ENCODE measurements at regions not wholly inside any gene's neighbourhood (a gene's known extent, or its start where the extent isn't known, plus 50 kb on each side); places are given as distances from the start of the nearest gene placed in this dataset.

DNA sequence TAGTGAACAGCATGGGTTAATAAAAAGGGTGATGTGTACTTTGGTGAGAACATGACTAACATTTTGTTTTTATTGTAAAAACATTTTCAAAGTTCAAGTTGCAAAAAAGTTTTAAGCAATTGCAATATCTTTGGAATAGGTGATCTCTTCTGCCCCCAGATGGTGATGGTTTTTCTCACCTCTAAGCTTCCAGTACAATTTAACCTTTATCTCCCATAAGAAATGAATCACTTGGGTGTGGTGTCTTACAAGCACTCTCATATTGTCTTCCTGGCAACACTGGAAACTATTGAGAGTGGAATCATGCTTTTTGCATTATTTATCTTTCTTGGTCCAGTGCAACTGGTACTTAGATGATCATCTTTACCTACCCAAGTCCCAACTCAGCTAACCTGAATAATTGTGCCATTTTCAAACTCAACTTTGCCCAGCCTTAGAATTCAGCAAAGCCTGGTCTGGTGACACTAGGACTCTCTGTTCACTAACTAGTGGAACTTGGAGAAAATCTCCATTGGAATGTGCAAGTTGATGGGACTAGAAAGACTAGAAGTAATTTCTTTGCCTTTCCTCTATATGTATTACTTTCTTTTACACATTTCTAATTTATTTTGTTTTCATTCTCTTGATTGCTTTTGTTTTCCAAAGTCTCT, 964.7 kb upstream of the ZEB2 start:
- TF ChIP-seq REST (IDR thresholded peaks at IDR 0.05; ENCODE audit: insufficient read depth in 1 of 2, low read depth in 2 of 2, low read length in 1 of 2) (no peak), POLR2AphosphoS5 (IDR thresholded peaks at IDR 0.05; ENCODE audit: low read depth, low read length) (no peak), TCF7L2 (IDR thresholded peaks at IDR 0.05; ENCODE audit: low read depth, low read length) (no peak)
- TF ChIP-seq, protein P1, sequence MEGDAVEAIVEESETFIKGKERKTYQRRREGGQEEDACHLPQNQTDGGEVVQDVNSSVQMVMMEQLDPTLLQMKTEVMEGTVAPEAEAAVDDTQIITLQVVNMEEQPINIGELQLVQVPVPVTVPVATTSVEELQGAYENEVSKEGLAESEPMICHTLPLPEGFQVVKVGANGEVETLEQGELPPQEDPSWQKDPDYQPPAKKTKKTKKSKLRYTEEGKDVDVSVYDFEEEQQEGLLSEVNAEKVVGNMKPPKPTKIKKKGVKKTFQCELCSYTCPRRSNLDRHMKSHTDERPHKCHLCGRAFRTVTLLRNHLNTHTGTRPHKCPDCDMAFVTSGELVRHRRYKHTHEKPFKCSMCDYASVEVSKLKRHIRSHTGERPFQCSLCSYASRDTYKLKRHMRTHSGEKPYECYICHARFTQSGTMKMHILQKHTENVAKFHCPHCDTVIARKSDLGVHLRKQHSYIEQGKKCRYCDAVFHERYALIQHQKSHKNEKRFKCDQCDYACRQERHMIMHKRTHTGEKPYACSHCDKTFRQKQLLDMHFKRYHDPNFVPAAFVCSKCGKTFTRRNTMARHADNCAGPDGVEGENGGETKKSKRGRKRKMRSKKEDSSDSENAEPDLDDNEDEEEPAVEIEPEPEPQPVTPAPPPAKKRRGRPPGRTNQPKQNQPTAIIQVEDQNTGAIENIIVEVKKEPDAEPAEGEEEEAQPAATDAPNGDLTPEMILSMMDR (IDR thresholded peaks at IDR 0.05), result no peak; the same call in 1 of the 2 replicates
